GM23248 (cell line): ENCODE measurements at regions not wholly inside any gene's neighbourhood (a gene's known extent, or its start where the extent isn't known, plus 50 kb on each side); places are given as distances from the start of the nearest gene placed in this dataset.
A peak's percentile ranks its signal among the peaks of the same experiment; 100 is the strongest.

Experiments
- DNase-seq: peaks from one replicate; pipeline ENCODE4 v3.0.0-alpha.2; 2015
- H2AFZ ChIP-seq: fragments of 200-600 bp; sonication (generic); 2 replicates; pipeline ENCODE4 v1.6.1; 2016; ENCODE audit warnings: antibody characterized with exemption
- H3F3A ChIP-seq: fragments of 200-600 bp; sonication (generic); 2 replicates; pipeline ENCODE4 v1.6.1; 2016; ENCODE audit warnings: mild to moderate bottlenecking, antibody characterized with exemption, mixed run types; ENCODE audit not compliant: insufficient read depth
- H3K27ac ChIP-seq: fragments of 200-600 bp; sonication (generic); 2 replicates; pipeline ENCODE4 v1.5.1; 2016; ENCODE audit warnings: mild to moderate bottlenecking
- H3K27me3 ChIP-seq: fragments of 200-600 bp; sonication (generic); replicated peaks from 2 replicates; pipeline ENCODE4 v1.6.1; 2016; ENCODE audit warnings: mild to moderate bottlenecking; ENCODE audit not compliant: insufficient read depth
- H3K36me3 ChIP-seq: fragments of 200-600 bp; sonication (generic); 2 replicates; pipeline ENCODE4 v1.6.1; 2016; ENCODE audit warnings: low read depth, mild to moderate bottlenecking
- H3K4me1 ChIP-seq: fragments of 200-600 bp; sonication (generic); 2 replicates; pipeline ENCODE4 v1.6.1; 2016; ENCODE audit warnings: mild to moderate bottlenecking; ENCODE audit not compliant: insufficient read depth
- H3K4me2 ChIP-seq: fragments of 200-600 bp; sonication (generic); one replicate; pipeline ENCODE4 v1.6.1; 2016; ENCODE audit warnings: mild to moderate bottlenecking; ENCODE audit not compliant: unreplicated experiment
- H3K4me3 ChIP-seq: fragments of 200-600 bp; sonication (generic); 2 replicates; pipeline ENCODE4 v1.5.1; 2016; ENCODE audit warnings: mild to moderate bottlenecking
- H3K79me2 ChIP-seq: fragments of 200-600 bp; sonication (generic); 2 replicates; pipeline ENCODE4 v1.6.1; 2016; ENCODE audit warnings: mild to moderate bottlenecking; ENCODE audit not compliant: insufficient read depth
- H3K9ac ChIP-seq: fragments of 200-600 bp; sonication (generic); 2 replicates; pipeline ENCODE4 v1.6.1; 2016; ENCODE audit warnings: mild to moderate bottlenecking
- H3K9me2 ChIP-seq: fragments of 200-600 bp; sonication (generic); 2 replicates; pipeline ENCODE4 v1.6.1; 2016; ENCODE audit warnings: mixed run types, mild to moderate bottlenecking, moderate library complexity; ENCODE audit not compliant: insufficient read depth
- H3K9me3 ChIP-seq: fragments of 200-600 bp; sonication (generic); one replicate; pipeline ENCODE4 v1.6.1; 2017; ENCODE audit warnings: low read depth
- H4K20me1 ChIP-seq: fragments of 200-600 bp; sonication (generic); 2 replicates; pipeline ENCODE4 v1.6.0; 2016; ENCODE audit not compliant: insufficient read depth
- EZH2 ChIP-seq: fragments of 200-600 bp; sonication (generic); IDR thresholded peaks from 2 replicates; pipeline ENCODE4 v1.6.1; 2018; ENCODE audit warnings: antibody characterized with exemption, mild to moderate bottlenecking; ENCODE audit not compliant: insufficient read depth, poor library complexity, severe bottlenecking
- EZH2phosphoT487 ChIP-seq: fragments of 200-600 bp; sonication (generic); IDR thresholded peaks from 2 replicates; pipeline ENCODE4 v1.6.1; 2018; ENCODE audit warnings: antibody characterized with exemption, moderate library complexity, mild to moderate bottlenecking, low read depth; ENCODE audit not compliant: insufficient read depth
- WGBS, 2 experiments: methylation state at CpG; one replicate each; pipeline ENCODE4 v1.1.6; 2015 to 2017; ENCODE audit warnings: low lambda C conversion rate in 2 of 2, low coverage in 1 of 2; ENCODE audit errors: missing lambda C conversion rate in 2 of 2; 5-methylcytosine and 5-hydroxymethylcytosine counted together
- in situ Hi-C: fragments of 300-500 bp; cut with MboI; formaldehyde crosslinking; loops from 2 replicates; pipeline ENCODE4 v1.15.0; 2020

DNA sequence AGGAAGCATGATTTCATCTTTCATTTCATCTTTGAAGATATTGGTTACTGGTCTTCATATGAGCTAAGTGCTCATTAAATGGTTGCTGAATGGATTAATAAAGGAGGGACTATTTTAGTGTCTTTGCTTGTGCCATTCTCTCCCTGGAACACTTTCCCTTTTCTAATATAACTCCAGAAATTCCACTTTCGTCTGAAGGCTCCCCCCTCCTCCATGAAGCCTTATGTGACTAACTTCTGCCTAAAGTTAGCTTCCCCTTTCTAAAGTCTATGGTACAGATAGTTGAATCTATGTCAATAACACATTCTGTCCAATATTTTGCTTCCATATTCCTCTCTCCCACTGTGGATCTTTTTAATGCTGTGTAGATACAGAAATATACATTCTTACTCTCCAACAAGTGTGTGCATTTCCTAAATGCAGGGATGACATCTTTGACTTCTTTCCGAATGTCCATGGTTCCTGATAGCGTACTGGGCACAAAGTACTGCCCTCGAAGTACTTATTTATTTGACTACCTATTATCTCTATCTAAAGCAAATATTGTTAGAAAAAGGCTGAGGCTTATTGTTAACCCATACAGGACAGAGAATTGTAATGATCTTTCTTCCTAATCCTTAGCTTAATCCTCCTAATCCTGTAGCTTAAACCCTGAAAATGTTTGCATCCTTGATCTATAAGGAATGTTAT lies 84.7 kb upstream of the ELOVL5 start:
- Histone ChIP-seq H3K79me2 (no peaks in the 10 kb centered on the region), H3K27me3 (no peaks in the 10 kb centered on the region), H3K27ac (peak overlapping the region; percentile 52), H3K4me2 (peak overlapping the region; percentile 41), H3K4me3 (no peak overlapping the region), H3K9ac (0 out of 2 replicates have a peak overlapping the region, but pooled peaks have one; percentile 9), H3K4me1 (peaks cover 28% of the 10 kb centered on the region), H3K9me2 (no peaks in the 10 kb centered on the region), H3K36me3 (no peaks in the 10 kb centered on the region), H3F3A (peaks cover 26% of the 10 kb centered on the region), H4K20me1 (no peaks in the 10 kb centered on the region), H3K9me3 (no peaks in the 10 kb centered on the region), H2AFZ (0 out of 2 replicates have a peak overlapping the region, but pooled peaks have one; percentile 5)
- TF ChIP-seq EZH2phosphoT487 (no peak), EZH2 (no peak)
- in situ Hi-C loops = loop anchor here (25.0 kb wide), 1 partner anchor 246 kb away; no protein-coding TSS in a partner anchor
- WGBS, 2 experiments = 89 to 95% methylated on average over 4 of the region's 4 CpGs
- DNase-seq = no peak

DNA sequence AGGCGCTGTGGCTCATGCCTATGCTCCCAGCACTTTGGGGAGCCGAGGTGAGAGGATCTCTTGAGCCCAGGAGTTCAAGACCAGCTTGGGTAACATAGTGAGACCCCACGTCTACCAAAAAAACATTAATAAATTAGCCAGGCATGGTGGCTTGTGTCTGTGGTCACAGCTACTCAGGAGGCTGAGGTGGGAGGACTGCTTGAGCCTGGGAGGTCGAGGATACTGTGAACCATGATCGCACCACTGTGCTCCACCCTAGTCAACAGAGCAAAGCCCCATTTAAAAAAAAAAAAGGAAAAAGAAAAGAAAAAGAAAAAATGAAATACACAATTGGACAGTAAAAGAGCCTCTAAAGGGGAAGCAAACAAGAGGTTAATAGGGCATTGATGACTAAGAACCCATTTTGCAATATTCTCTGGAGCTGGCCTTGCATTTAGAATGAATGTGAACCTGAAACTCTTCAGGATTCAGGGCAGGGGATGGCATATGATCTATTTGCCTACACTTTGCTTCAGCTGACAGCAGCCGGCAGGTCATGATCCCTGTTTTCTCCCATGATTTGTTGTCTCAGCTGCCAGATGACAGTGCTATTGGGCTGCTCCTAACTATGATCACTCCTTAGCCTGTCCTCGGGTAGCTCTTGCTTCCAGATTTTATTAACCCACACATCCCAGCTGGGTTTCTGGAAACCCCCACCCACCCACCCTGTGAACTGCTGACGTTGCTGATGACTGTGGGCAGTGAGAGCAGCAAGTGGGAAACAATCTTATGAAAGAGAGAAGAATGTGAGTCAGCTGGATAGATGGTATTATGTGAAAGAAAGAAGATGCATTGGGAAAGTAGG lies 83.8 kb upstream of the ELOVL5 start:
- in situ Hi-C loops = loop anchor here (25.0 kb wide), 1 partner anchor 245 kb away; no protein-coding TSS in a partner anchor

DNA sequence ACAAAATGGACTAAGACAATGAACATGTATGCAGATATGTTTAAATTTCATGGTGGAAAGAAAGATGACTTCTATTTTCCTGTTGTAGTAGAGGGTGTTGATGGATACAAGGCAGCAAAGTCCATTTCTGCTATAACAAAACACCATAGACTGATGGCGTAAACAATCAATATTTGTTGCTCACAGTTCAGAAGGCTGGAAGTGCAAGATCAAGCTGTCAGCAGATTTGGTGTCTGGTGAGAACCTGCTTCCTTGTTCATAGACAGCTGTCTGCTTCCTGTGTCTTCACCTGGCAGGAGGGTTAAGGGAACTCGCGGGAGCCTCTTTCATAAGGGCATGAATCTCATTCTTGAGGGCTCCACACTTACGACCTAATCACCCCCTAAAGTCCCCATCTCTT lies 83.0 kb upstream of the ELOVL5 start:
- H3K79me2 ChIP-seq = no peaks in the 10 kb centered on the region
- no peak overlapping the region for H3K27ac ChIP-seq
- DNase-seq = no peak
- H2AFZ ChIP-seq = no peak overlapping the region
- H3K4me1 ChIP-seq = peaks cover 11% of the 10 kb centered on the region
- H3K36me3 ChIP-seq = no peaks in the 10 kb centered on the region
- no peaks in the 10 kb centered on the region for H4K20me1 ChIP-seq
- H3K4me3 ChIP-seq = no peak overlapping the region
- H3F3A ChIP-seq = peaks cover 12% of the 10 kb centered on the region
- H3K27me3 ChIP-seq = no peaks in the 10 kb centered on the region
- H3K9me2 ChIP-seq = no peaks in the 10 kb centered on the region
- no peak overlapping the region for H3K4me2 ChIP-seq
- WGBS, 2 experiments = 76 to 82% methylated on average over 4 of the region's 4 CpGs
- TF ChIP-seq EZH2 (no peak), EZH2phosphoT487 (no peak)
- H3K9me3 ChIP-seq = no peaks in the 10 kb centered on the region
- in situ Hi-C loops = loop anchor here (25.0 kb wide), 1 partner anchor 244 kb away; no protein-coding TSS in a partner anchor
- H3K9ac ChIP-seq = no peak overlapping the region

More for the DNA sequence above, 83.8 kb upstream of the ELOVL5 start:
- peak overlapping the region; percentile 84 for H3K27ac ChIP-seq
- no peaks in the 10 kb centered on the region for H3K36me3 ChIP-seq
- no peaks in the 10 kb centered on the region for H3K79me2 ChIP-seq
- H3F3A ChIP-seq = peaks cover 20% of the 10 kb centered on the region
- peak overlapping the region; percentile 59; the same call in 1 of the 2 replicates for H3K9ac ChIP-seq
- H4K20me1 ChIP-seq = no peaks in the 10 kb centered on the region
- no peaks in the 10 kb centered on the region for H3K9me2 ChIP-seq
- DNase-seq = peak; percentile 83
- TF ChIP-seq EZH2phosphoT487 = no peak
- no peak for TF ChIP-seq EZH2
- H3K27me3 ChIP-seq = no peaks in the 10 kb centered on the region
- WGBS, 2 experiments = 54 to 57% methylated on average over 8 of the region's 8 CpGs
- no peak overlapping the region for H2AFZ ChIP-seq
- H3K4me1 ChIP-seq = peaks cover 19% of the 10 kb centered on the region
- no peak overlapping the region for H3K4me2 ChIP-seq
- H3K4me3 ChIP-seq = no peak overlapping the region
- no peaks in the 10 kb centered on the region for H3K9me3 ChIP-seq

DNA sequence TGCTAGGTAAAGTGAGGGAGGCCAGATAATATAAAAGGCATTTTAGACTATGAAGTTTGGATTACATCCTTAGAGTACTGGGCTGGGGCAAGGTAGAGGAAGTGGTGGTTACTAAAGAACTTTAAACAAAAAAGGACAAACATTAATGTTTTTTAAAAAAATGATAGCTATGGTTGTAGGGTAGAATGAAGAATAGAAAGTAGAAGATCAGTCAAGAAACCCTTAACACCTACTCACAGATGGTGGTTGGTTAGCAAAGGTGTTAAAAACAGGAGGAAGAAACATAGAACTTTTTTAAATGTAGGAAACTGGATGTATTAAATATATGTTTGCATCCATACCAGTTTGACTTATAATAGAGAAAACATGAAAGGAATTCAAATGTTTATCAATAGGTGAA lies 80.7 kb upstream of the ELOVL5 start:
- Histone ChIP-seq H3K79me2 (no peaks in the 10 kb centered on the region), H3F3A (peaks cover 12% of the 10 kb centered on the region), H3K4me1 (peaks cover 9% of the 10 kb centered on the region), H2AFZ (no peak overlapping the region), H3K9me3 (no peaks in the 10 kb centered on the region), H3K27ac (no peak overlapping the region), H3K4me2 (no peak overlapping the region), H4K20me1 (no peaks in the 10 kb centered on the region), H3K4me3 (no peak overlapping the region), H3K9ac (no peak overlapping the region), H3K27me3 (no peaks in the 10 kb centered on the region), H3K9me2 (no peaks in the 10 kb centered on the region), H3K36me3 (no peaks in the 10 kb centered on the region)
- no peak for DNase-seq
- TF ChIP-seq EZH2 (no peak), EZH2phosphoT487 (no peak)
- in situ Hi-C loops = loop anchor here (25.0 kb wide), 1 partner anchor 242 kb away; no protein-coding TSS in a partner anchor
